Heart right ventricle (tissue), 16 donors: ENCODE measurements at regions not wholly inside any gene's neighbourhood (a gene's known extent, or its start where the extent isn't known, plus 50 kb on each side); places are given as distances from the start of the nearest gene placed in this dataset.
"Not testable (repeated sequence)": the region's sequence is repeated elsewhere in the genome, so short reads cannot be mapped to it uniquely, and the experiment has no call there.

ENCODE experiments used
- ATAC-seq, 8 donors: fragments of 200-7000 bp; cut with Tn5 transposase; one replicate each; pipeline ENCODE4 v1.9.1; 2020; ENCODE audit warnings: mild to moderate bottlenecking in 8 of 8, moderate library complexity in 8 of 8, moderate number of reproducible peaks in 1 of 8
- DNase-seq, 2 donors: peaks; one replicate each; pipeline ENCODE4 v3.0.0-alpha.2; 2020
- H3K27ac ChIP-seq, 10 donors: fragments of 200-600 bp; sonication (generic) in 2 of 10; one replicate each; pipeline versions ENCODE4 v1.5.0 to v1.8.0; 2020 to 2022; ENCODE audit warnings: mild to moderate bottlenecking in 3 of 10
- H3K27me3 ChIP-seq, 7 donors: fragments of 200-600 bp; one replicate each; pipeline ENCODE4 v1.8.0; 2021 to 2022; ENCODE audit warnings: mild to moderate bottlenecking in 2 of 7
- H3K36me3 ChIP-seq, 9 donors: fragments of 200-600 bp; sonication (generic) in 1 of 9; one replicate each; pipeline versions ENCODE4 v1.5.0 to v1.8.0; 2020 to 2022; ENCODE audit warnings: mild to moderate bottlenecking in 2 of 9
- H3K4me1 ChIP-seq, 9 donors: fragments of 200-600 bp; sonication (generic) in 1 of 9; one replicate each; pipeline versions ENCODE4 v1.5.0 to v1.8.0; 2020 to 2022; ENCODE audit warnings: mild to moderate bottlenecking in 4 of 9
- H3K4me3 ChIP-seq, 10 donors: fragments of 200-600 bp; sonication (generic) in 2 of 10; one replicate each; pipeline versions ENCODE4 v1.5.0 to v1.8.0; 2020 to 2022; ENCODE audit warnings: mild to moderate bottlenecking in 7 of 10, moderate library complexity in 2 of 10
- H3K9me3 ChIP-seq, 11 donors: fragments of 200-600 bp in 10 of 11; sonication (generic) in 2 of 11; one replicate each; pipeline versions ENCODE4 v1.5.0 to v1.8.0; 2013 to 2022; ENCODE audit warnings: mild to moderate bottlenecking in 2 of 11, control low read depth in 1 of 11, moderate library complexity in 1 of 11
- CTCF ChIP-seq, 9 donors: fragments of 200-600 bp; sonication (generic) in 2 of 9; IDR thresholded peaks; one replicate each; pipeline versions ENCODE4 v1.5.0 to v1.8.0; 2021 to 2022; ENCODE audit warnings: antibody characterized with exemption in 9 of 9, mild to moderate bottlenecking in 5 of 9, moderate library complexity in 1 of 9
- WGBS, 2 donors: extraction: QIAGEN DNeasy Blood & Tissue Kit; methylation state at CpG; one replicate each; pipeline ENCODE4 v1.1.7; 2013; ENCODE audit warnings: inconsistent platforms in 1 of 2; 5-methylcytosine and 5-hydroxymethylcytosine counted together
- intact Hi-C, 10 donors: fragments of 100-400 bp; cut with DNase I; formaldehyde crosslinking; loops; one replicate each; pipeline versions ENCODE4 v1.11.1 to v1.14.2; 2022
- donor health status: Arrhythmogenic right ventricular cardiomyopathy.
- donor health status: ischemic (EF 13 %, LVEDD 7.1; RV severe dilation, severe dysfunction).
- donor health status: healthy with polysubstance abuse.
- donor health status: DM: no; HTN: yes; CAD: no.
- donor health status: DM: no; HTN: no; CAD: no.
- donor health status: ischemic (EF 25% LVEDD 6.9; RV normal size, moderate dysfunction).
- donor health status: ischemic (EF 25% LVEDD 5.7; RV mildly dilated, moderate dysfunction).
- donor health status: healthy.
- donor health status: DM: yes; HTN: yes; CAD: no.
- donor health status: Ischemic cardiomyopathy.
- donor health status: ischemic (EF 35%, LVEDD 5.7; RV mildly dilated, moderate dysfunction).
- donor health status: nonischemic (EF 11% LVEDD 7.7; RV severe dilation, severe dysfunction).
- donor health status: DM: yes; HTN: yes; CAD: no.
- donor health status: PGD.
- donor health status: ischemic (EF 29% LVEDD 5.4; RV normal size, mild dysfunction).
- donor health status: nonischemic (EF 23%, LVEDD 6.1; RV moderate dilation, normal function).

- intact Hi-C loops = no loop called here
- ATAC-seq (no peak), DNase-seq (no peak)
- WGBS, 2 donors = 71 to 77% methylated on average over 3 of the region's 3 CpGs
- TF ChIP-seq CTCF (IDR thresholded peaks at IDR 0.05) = no peak
- Histone ChIP-seq H3K27me3 (no peaks in the 10 kb centered on the region), H3K4me1 (no peaks in the 10 kb centered on the region), H3K4me3 (no peak overlapping the region), H3K27ac (no peak overlapping the region), H3K36me3 (no peaks in the 10 kb centered on the region), H3K9me3 (peaks cover 0 to 43% (median 20%) of the 10 kb centered on the region in 11 donors)
These were observed 1094.9 kb upstream of the SLIT2 start for GRCh38 chr4:19156786-19157185.

- intact Hi-C loops = no loop called here
- ATAC-seq (no peak), DNase-seq (no peak)
- Histone ChIP-seq H3K27me3 (no peaks in the 10 kb centered on the region), H3K36me3 (no peaks in the 10 kb centered on the region), H3K4me3 (no peak overlapping the region), H3K4me1 (no peaks in the 10 kb centered on the region), H3K9me3 (peaks cover 0 to 43% (median 20%) of the 10 kb centered on the region in 11 donors), H3K27ac (no peak overlapping the region)
- WGBS, 2 donors = 92 to 100% methylated on average over 1 of the region's 1 CpG
- no peak for TF ChIP-seq CTCF (IDR thresholded peaks at IDR 0.05)
These were observed 1096.1 kb upstream of the SLIT2 start for GRCh38 chr4:19155568-19155967.

GRCh38 chr4:19154267-19154666, 1097.4 kb upstream of the SLIT2 start:
- H3K36me3 ChIP-seq, DNase-seq, H3K27ac ChIP-seq, H3K4me1 ChIP-seq, H3K27me3 ChIP-seq, intact Hi-C loops, H3K4me3 ChIP-seq, ATAC-seq: not testable (repeated sequence)
- H3K9me3 ChIP-seq = peaks cover 0 to 43% (median 20%) of the 10 kb centered on the region in 11 donors
- WGBS, 2 donors = 92 to 93% methylated on average over 5 of the region's 5 CpGs

GRCh38 chr4:19152264-19152663, 1099.4 kb upstream of the SLIT2 start:
- Histone ChIP-seq H3K27ac (no peak overlapping the region), H3K4me1 (no peaks in the 10 kb centered on the region), H3K36me3 (no peaks in the 10 kb centered on the region), H3K27me3 (no peaks in the 10 kb centered on the region), H3K9me3 (peaks cover 0 to 43% (median 20%) of the 10 kb centered on the region in 11 donors), H3K4me3 (no peak overlapping the region)
- ATAC-seq (no peak), DNase-seq (no peak)
- 73 to 78% methylated on average over 2 of the region's 2 CpGs for WGBS, 2 donors
- intact Hi-C loops = no loop called here
- no peak for TF ChIP-seq CTCF (IDR thresholded peaks at IDR 0.05)

- Histone ChIP-seq H3K27ac (no peak overlapping the region), H3K9me3 (peaks cover 0 to 39% (median 20%) of the 10 kb centered on the region in 11 donors), H3K27me3 (no peaks in the 10 kb centered on the region), H3K4me1 (no peaks in the 10 kb centered on the region), H3K36me3 (no peaks in the 10 kb centered on the region), H3K4me3 (no peak overlapping the region)
- 70 to 85% methylated on average over 1 of the region's 1 CpG for WGBS, 2 donors
- DNase-seq (no peak), ATAC-seq (no peak)
- TF ChIP-seq CTCF (IDR thresholded peaks at IDR 0.05) = no peak
- intact Hi-C loops = no loop called here
These were observed 1100.0 kb upstream of the SLIT2 start for GRCh38 chr4:19151684-19152083.
